Trophoblast cell (in vitro differentiated cells and primary cell): ENCODE measurements at regions not wholly inside any gene's neighbourhood (a gene's known extent, or its start where the extent isn't known, plus 50 kb on each side); places are given as distances from the start of the nearest gene placed in this dataset.

Source experiments
- DNase-seq, 2 donors: peaks; one replicate each; pipeline ENCODE4 v3.0.0-alpha.2; 2016
- H2AFZ ChIP-seq: 2 replicates; pipeline ENCODE4 v1.6.1; 2013; ENCODE audit warnings: low read length, moderate library complexity, mild to moderate bottlenecking; ENCODE audit not compliant: insufficient read depth, poor library complexity
- H2AK5ac ChIP-seq: 2 replicates; pipeline ENCODE4 v1.6.1; 2013; ENCODE audit warnings: mild to moderate bottlenecking, low read length
- H2BK120ac ChIP-seq: 2 replicates; pipeline ENCODE4 v1.6.1; 2013; ENCODE audit warnings: low read length, mild to moderate bottlenecking, moderate library complexity; ENCODE audit not compliant: insufficient read depth, poor library complexity
- H2BK12ac ChIP-seq: 2 replicates; pipeline ENCODE4 v1.6.1; 2013; ENCODE audit warnings: mild to moderate bottlenecking, low read length, moderate library complexity
- H2BK5ac ChIP-seq: 2 replicates; pipeline ENCODE4 v1.6.1; 2013; ENCODE audit warnings: low read length, low read depth, moderate library complexity, mild to moderate bottlenecking; ENCODE audit not compliant: poor library complexity
- H3K14ac ChIP-seq: 2 replicates; pipeline ENCODE4 v1.6.1; 2013; ENCODE audit warnings: mild to moderate bottlenecking, low read length
- H3K18ac ChIP-seq: 2 replicates; pipeline ENCODE4 v1.6.1; 2013; ENCODE audit warnings: mild to moderate bottlenecking, low read length
- H3K23ac ChIP-seq: 2 replicates; pipeline ENCODE4 v1.6.1; 2013; ENCODE audit warnings: low read length
- H3K27ac ChIP-seq: 2 replicates; pipeline ENCODE4 v1.5.1; 2013; ENCODE audit warnings: low read depth, mild to moderate bottlenecking, inconsistent platforms, low read length, moderate library complexity
- H3K27me3 ChIP-seq: 2 replicates; pipeline ENCODE4 v1.6.1; 2013; ENCODE audit warnings: inconsistent platforms, mild to moderate bottlenecking, low read length, moderate library complexity; ENCODE audit not compliant: insufficient read depth
- H3K36me3 ChIP-seq, 2 experiments: 1 replicate in 1 of 2; 2 replicates in 1 of 2; pipeline ENCODE4 v1.6.1; 2013; ENCODE audit warnings: low read length in 2 of 2, mild to moderate bottlenecking in 2 of 2, moderate library complexity in 1 of 2; ENCODE audit not compliant: insufficient read depth in 2 of 2, control insufficient read depth in 1 of 2
- H3K4ac ChIP-seq: 2 replicates; pipeline ENCODE4 v1.6.1; 2013; ENCODE audit warnings: low read depth, mild to moderate bottlenecking, low read length, moderate library complexity
- H3K4me1 ChIP-seq, 2 experiments: 1 replicate in 1 of 2; 2 replicates in 1 of 2; pipeline ENCODE4 v1.6.1; 2013; ENCODE audit warnings: low read length in 2 of 2, mild to moderate bottlenecking in 2 of 2, moderate library complexity in 1 of 2; ENCODE audit not compliant: insufficient read depth in 2 of 2, control insufficient read depth in 1 of 2
- H3K4me2 ChIP-seq: 2 replicates; pipeline ENCODE4 v1.6.1; 2013; ENCODE audit warnings: inconsistent platforms, mild to moderate bottlenecking, low read length, moderate library complexity
- H3K4me3 ChIP-seq: 2 replicates; pipeline ENCODE4 v1.5.1; 2013; ENCODE audit warnings: mild to moderate bottlenecking, low read depth, low read length, inconsistent platforms
- H3K79me1 ChIP-seq: one replicate; pipeline ENCODE4 v1.6.1; 2013; ENCODE audit warnings: low read length
- H3K79me2 ChIP-seq: 2 replicates; pipeline ENCODE4 v1.6.1; 2013; ENCODE audit warnings: low read length, mild to moderate bottlenecking; ENCODE audit not compliant: control insufficient read depth, insufficient read depth, poor library complexity
- H3K9ac ChIP-seq: 2 replicates; pipeline ENCODE4 v1.6.1; 2013; ENCODE audit warnings: mild to moderate bottlenecking, low read length
- H3K9me3 ChIP-seq: 2 replicates; pipeline ENCODE4 v1.6.1; 2013; ENCODE audit warnings: low read depth, mild to moderate bottlenecking, control low read depth, inconsistent platforms, low read length; ENCODE audit not compliant: insufficient read depth
- H4K12ac ChIP-seq: 2 replicates; pipeline ENCODE4 v1.6.1; 2013; ENCODE audit warnings: low read depth, mild to moderate bottlenecking, low read length, moderate library complexity
- H4K8ac ChIP-seq: 2 replicates; pipeline ENCODE4 v1.6.1; 2013; ENCODE audit warnings: low read depth, mild to moderate bottlenecking, low read length, moderate library complexity
- H4K91ac ChIP-seq: one replicate; pipeline ENCODE4 v1.6.1; 2013; ENCODE audit warnings: low read depth, mild to moderate bottlenecking, low read length, moderate library complexity

GRCh38 chr1:232899839-232900238 is 50.6 kb upstream of the NTPCR start:
- no peaks in the 10 kb centered on the region for H3K79me2 ChIP-seq
- no peak overlapping the region for H3K4ac ChIP-seq
- no peak overlapping the region for H3K4me3 ChIP-seq
- no peak overlapping the region for H3K27ac ChIP-seq
- H3K36me3 ChIP-seq: no peaks in the 10 kb centered on the region
- H4K8ac ChIP-seq: no peak overlapping the region
- H3K27me3 ChIP-seq: no peaks in the 10 kb centered on the region
- no peak overlapping the region for H2BK5ac ChIP-seq
- peak overlapping the region; percentile 20 for H2BK120ac ChIP-seq
- no peak overlapping the region for H3K4me2 ChIP-seq
- H4K12ac ChIP-seq: no peak overlapping the region
- H3K9me3 ChIP-seq: peaks cover 2% of the 10 kb centered on the region
- H3K9ac ChIP-seq: no peak overlapping the region
- no peak overlapping the region for H2AFZ ChIP-seq
- DNase-seq: no peak
- H3K14ac ChIP-seq: no peak overlapping the region
- no peak overlapping the region for H3K23ac ChIP-seq
- H4K91ac ChIP-seq: peak overlapping the region; percentile 32
- peaks cover 8 to 16% of the 10 kb centered on the region in 2 experiments for H3K4me1 ChIP-seq
- H3K79me1 ChIP-seq: no peaks in the 10 kb centered on the region
- H2BK12ac ChIP-seq: no peak overlapping the region
- H2AK5ac ChIP-seq: no peak overlapping the region
- H3K18ac ChIP-seq: no peak overlapping the region
